HG02623 (cell line): ENCODE measurements at regions not wholly inside any gene's neighbourhood (a gene's known extent, or its start where the extent isn't known, plus 50 kb on each side); places are given as distances from the start of the nearest gene placed in this dataset.
"Not testable (repeated sequence)": the region's sequence is repeated elsewhere in the genome, so short reads cannot be mapped to it uniquely, and the experiment has no call there.

ENCODE experiments used
- ATAC-seq: cut with Tn5 transposase; IDR thresholded peaks from one replicate; pipeline ENCODE4 v1.9.1; 2021; ENCODE audit warnings: moderate library complexity; ENCODE audit not compliant: unreplicated experiment

DNA sequence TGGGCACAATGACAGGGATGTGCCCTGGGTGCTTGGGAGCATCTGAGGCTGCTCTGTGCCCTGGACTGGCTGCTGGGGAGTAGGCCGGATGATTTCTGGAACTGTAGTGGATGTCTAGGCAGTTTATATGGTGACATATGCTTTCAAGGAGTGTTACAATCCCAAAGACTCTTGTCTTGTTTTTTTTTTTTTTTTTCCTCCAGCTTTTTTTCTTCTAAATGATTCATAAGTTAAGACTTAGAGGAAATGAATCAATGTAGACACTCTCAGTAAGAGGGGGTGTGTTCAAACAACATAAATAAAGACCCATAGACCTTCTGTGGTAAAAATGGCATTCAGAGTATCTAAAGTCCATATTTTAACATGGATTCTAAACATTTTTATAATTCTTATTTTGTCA lies 706.1 kb upstream of the GOLIM4 start:
- no peak for ATAC-seq

GRCh38 chr3:168796339-168796738 lies 700.6 kb upstream of the GOLIM4 start:
- no peak for ATAC-seq

DNA sequence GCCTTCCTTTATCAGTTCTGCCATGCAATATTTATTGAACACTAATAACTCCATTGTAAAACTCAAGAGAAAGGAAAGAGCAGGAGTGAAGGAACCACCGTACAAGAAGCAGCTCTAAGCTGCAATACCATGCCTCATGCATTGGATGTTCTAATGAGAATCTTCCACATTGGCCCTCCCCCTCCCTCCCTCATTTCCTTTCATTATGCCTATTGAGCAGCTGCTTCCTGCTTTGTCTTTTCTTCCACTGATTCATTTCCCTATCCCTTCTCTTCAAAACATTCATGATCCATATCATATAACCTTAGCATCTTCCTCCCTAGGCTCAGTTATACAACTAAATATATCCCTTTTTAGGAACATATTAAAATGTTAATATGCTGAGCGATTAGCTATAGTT lies 698.7 kb upstream of the GOLIM4 start:
- ATAC-seq, result no peak

DNA sequence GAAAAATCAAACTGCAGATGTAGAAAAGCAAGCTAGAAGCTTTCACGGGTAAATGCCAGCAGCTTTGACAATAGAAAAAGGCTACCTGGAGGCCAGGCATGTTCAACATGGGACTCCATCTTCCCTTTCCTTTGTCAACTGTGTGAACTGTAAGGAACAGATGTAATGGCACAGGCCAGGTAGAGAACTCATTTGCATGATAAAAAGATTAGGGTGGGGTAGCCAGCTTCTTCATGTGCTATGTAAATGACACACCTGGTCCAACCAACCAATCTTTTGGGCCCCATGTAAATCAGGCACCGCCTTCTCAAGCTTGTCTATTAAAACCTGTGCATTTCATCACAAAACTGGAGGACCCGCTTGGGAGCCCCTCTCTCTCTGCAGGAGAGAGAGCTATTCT lies 686.5 kb upstream of the GOLIM4 start:
- no peak for ATAC-seq

- ATAC-seq, result not testable (repeated sequence)
Measured at GRCh38 chr3:168779970-168780645, 684.4 kb upstream of the GOLIM4 start.

GRCh38 chr3:168753724-168754123 lies 658.0 kb upstream of the GOLIM4 start:
- ATAC-seq, result no peak

DNA sequence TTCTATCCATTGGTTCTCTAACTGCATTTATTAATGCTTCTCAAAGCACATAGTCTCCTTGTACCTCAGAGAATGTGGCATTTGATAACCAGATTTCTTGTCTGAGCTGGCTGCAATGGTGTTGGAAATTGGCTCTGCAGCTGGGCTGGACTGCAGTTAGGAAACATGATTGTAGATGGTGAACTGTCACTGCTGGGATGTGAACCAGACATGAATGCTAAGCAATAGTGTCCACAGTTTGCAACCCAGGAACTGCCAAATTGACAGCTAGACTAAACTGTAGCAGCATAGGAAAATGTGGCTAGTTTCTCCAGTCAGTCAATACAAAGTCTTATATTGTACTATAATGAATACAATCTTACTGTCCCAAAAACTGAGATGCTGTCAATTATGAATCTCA lies 656.6 kb upstream of the GOLIM4 start:
- no peak for ATAC-seq

GRCh38 chr3:168747697-168748096 lies 652.0 kb upstream of the GOLIM4 start:
- ATAC-seq, result no peak

- ATAC-seq, result no peak
Measured at GRCh38 chr3:168738527-168739325, 643.0 kb upstream of the GOLIM4 start.

GRCh38 chr3:168736202-168736601 lies 640.5 kb upstream of the GOLIM4 start:
- ATAC-seq, result no peak

GRCh38 chr3:168730073-168730472 lies 634.3 kb upstream of the GOLIM4 start:
- ATAC-seq, result no peak

- no peak for ATAC-seq
Measured at GRCh38 chr3:168722091-168722490, 626.4 kb upstream of the GOLIM4 start.

DNA sequence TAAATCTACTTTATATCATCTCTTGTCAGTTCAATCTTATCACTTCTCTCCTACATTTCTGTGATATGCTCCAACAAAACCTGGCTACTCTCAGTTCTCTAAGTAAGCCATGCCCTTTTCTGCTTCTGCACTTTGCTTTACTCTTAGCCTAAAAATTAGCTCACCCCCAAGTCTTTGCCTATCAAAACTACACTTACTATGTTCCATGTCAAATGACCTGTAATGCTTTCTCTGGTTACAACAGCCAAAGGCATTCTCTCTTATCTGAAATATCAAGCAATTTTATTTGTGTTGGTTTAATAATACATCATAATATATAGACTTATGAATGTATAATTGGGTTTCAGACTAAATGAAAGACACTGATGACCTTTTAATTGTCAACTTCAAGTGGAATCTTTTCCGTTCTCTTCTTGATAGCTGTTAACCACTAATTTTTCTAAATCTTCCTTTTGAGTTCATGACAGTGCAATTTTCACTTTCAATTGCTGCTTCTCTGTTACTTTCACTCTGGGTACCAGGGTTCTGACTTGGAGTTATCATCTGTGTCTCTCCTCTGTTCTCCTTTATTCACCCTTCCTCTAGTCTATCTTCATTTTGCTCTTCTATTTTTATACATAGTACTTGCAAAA lies 619.0 kb upstream of the GOLIM4 start:
- peak; percentile 96 for ATAC-seq

- no peak for ATAC-seq
Measured at GRCh38 chr3:168709073-168709472, 613.3 kb upstream of the GOLIM4 start.

GRCh38 chr3:168707900-168708299 lies 612.2 kb upstream of the GOLIM4 start:
- peak; percentile 56 for ATAC-seq

DNA sequence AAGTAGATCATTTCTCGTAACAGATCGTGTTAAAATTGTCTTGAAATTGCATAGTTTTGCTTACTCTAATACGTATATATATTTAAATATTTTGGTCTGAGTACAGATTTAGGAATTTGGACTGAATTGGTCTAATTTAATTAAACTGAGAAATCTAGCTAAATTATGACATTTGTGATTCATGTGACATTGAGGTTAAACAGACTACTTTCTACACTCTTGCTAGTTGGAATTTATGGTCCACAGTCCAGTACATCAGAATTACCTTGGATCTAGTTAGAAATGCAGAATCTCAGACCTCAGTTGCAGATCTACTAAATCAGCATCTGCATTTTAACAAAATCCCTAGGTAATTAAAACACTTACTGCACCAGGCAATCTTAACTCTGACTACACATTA lies 609.7 kb upstream of the GOLIM4 start:
- ATAC-seq, result no peak

GRCh38 chr3:168696051-168696450 lies 600.3 kb upstream of the GOLIM4 start:
- ATAC-seq, result no peak

DNA sequence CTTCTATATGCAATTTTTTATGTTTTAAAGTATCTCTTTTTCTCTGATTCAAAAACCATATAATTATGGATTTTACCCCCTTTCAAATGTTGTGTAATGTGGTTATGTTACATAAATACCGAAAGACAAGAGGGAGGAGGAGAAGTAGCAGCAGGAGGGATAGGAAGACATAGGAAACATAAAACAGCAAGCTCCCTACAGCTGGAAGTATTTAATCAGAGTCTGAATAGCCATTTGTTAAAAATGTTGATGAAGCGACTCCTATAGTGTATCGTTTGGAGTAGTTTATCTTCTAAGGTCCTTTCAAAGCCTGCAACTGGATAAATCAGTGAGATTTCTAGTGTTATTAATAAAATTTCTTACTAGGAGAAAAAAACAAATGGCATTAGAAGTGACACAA lies 598.1 kb upstream of the GOLIM4 start:
- ATAC-seq, result no peak

DNA sequence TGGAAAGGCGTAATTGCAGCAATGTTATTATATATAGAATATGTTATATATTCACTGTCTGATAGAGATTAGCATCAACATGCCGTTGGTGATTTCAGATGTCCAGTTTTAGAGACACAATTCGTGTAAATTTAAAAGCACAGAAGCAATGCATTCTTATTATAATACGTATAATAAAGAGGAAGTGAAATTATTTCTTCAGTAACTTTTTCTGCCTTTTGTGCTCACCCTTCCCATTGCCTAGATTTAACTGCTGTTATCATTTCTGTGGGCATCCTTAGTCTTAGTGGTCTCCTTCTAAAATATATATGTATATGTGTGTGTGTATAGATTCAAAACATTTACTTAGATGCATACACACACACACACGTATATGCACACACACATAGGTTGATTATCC lies 592.5 kb upstream of the GOLIM4 start:
- ATAC-seq, result no peak

GRCh38 chr3:168684519-168684918 lies 588.8 kb upstream of the GOLIM4 start:
- no peak for ATAC-seq

DNA sequence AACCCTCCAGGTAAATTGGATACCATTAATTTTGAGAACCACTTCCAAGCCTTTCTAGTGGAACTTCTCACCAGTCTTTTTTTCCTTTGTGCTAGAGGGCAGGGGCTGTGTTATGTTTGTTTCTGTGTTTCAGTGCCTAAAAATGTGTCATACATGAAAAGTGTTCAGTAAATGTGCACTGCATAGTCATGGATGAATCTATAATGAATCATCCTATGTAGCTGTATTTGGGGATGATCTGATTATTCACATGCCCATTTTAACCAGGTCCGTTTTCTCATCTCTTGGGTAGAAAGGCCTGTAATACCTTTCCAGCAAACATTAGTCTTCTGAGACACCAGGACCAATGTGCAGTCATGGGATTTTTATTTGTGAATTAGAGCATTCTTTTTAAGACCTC lies 583.0 kb upstream of the GOLIM4 start:
- ATAC-seq, result no peak

- ATAC-seq, result no peak
Measured at GRCh38 chr3:168671091-168671490, 575.4 kb upstream of the GOLIM4 start.
